Hematopoietic multipotent progenitor cell treated with erythropoietin and hydrocortisone succinate and interleukin-3 and kit ligand, for 17 days (in vitro differentiated cells): ENCODE measurements at regions not wholly inside any gene's neighbourhood (a gene's known extent, or its start where the extent isn't known, plus 50 kb on each side); places are given as distances from the start of the nearest gene placed in this dataset.
"Not testable (repeated sequence)": the region's sequence is repeated elsewhere in the genome, so short reads cannot be mapped to it uniquely, and the experiment has no call there.

Experiments
- DNase-seq: peaks from one replicate; pipeline ENCODE4 v3.0.0-alpha.2; 2015; ENCODE audit warnings: low spot score

- DNase-seq, result no peak
Observed at GRCh38 chr5:57745029-57745428, 262.4 kb upstream of the ACTBL2 start.

DNA sequence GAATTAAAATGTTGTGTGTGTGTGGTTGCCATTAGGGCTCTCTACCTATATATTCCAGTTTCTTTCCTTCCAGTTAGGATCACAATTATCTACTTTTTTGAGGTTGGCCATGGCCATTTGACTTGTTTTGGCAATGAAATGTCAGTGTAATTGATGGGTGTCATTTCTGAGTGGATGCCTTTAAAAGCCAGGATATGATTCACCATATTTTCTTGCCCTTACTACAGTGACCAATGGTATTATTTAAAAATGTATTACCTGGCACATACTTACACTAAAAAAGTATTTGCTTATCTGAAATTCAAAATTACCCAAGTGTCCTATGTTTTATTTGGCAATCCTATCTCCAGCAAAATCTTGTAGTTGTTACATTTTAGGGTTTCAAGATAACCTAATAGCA lies 258.7 kb upstream of the ACTBL2 start:
- DNase-seq, result no peak

DNA sequence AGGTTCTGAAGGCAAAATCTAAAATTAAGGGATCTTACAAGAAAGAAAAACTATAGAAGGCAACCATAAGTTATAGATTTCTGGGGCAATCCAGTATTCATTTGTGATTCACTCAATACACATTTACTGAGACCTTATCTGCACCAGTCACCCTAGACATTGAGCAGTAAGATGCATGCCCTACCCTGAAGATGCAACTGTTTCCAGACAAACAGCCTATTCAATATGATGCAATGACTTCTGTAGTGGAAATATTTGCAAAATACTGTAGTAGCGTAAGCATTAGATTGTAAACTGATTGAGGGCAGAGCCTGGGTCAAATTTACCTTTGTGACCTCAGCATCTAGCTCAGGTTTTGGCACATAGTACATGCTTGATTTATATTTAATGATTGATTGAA lies 256.2 kb upstream of the ACTBL2 start:
- DNase-seq, result no peak

DNA sequence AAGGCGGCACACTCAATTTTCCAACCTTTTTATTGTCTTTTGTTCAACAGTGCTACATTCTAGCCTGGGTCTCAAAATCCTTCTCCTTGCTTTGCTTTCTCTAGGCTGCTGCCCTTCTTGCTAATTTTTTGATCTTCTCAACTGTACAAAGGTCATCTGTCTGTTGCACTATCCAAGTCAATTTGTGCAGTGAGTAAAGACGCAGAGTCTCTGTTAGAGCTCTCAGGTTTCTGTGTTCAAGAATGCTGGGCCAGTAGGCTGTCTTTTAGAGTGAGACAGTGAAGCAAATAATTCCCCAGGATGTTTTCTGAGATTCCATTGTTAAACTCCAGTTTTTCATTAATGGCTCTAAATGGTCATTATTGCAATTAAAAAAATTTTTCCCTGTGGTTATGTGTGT lies 255.7 kb upstream of the ACTBL2 start:
- DNase-seq, result no peak

DNA sequence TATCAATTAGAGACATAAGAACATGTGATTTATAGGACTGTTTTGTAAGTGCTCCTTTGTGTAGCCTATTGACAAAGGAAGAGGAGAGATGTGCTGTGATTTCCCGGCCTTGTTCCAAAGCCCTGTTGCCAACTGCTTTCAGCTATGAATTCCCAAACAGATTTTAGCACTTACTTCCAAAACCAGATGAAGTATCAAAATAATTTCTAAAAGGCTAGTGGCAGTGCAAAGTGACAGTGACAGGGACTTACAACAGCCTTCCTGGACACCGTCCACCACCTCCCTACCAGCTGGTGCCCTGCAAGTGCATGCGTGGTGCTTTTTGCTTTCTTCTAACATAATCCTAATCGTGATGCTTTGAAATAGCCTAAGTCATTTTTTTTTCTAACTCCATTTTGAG lies 254.1 kb upstream of the ACTBL2 start:
- no peak for DNase-seq

GRCh38 chr5:57735279-57736153 lies 252.9 kb upstream of the ACTBL2 start:
- DNase-seq, result not testable (repeated sequence)

DNA sequence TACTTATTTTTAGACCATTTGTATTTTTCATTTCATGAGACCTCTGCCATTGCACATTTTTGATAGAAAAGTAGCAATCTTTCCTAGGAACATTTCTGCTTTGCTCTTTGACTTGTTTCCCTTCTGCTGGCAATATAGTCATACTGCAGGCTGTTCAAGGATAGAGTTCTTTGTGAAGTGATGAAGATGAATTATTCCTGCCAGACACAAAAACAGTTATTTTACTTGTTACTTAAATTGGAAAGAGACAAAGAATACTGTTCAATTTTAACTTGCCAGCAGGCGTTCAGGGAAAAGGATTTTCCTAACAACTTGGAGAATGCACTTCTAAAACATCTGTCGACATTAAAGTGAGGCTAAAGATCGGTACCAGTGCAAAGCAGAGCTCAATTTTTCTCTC lies 251.7 kb upstream of the ACTBL2 start:
- DNase-seq, result no peak

DNA sequence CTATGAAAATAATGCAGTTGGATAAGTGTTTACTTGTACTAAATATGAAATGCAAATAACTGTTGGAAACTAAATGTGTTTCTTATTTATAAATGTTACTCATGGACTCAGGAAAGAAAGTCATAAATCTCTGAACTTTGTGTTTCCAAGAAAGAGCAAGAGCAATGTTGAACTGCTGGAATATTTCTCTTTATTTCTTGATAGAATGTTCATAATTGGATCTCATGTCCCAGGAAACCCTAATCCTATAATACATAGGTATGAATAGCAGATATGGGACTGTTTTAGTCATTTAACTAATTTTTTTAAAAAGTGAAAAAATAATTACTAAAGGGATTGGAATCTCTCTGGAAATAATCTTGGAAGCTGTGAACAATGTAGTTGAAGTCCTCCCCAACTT lies 245.0 kb upstream of the ACTBL2 start:
- DNase-seq, result no peak

GRCh38 chr5:57725658-57726504 lies 243.3 kb upstream of the ACTBL2 start:
- no peak for DNase-seq

DNA sequence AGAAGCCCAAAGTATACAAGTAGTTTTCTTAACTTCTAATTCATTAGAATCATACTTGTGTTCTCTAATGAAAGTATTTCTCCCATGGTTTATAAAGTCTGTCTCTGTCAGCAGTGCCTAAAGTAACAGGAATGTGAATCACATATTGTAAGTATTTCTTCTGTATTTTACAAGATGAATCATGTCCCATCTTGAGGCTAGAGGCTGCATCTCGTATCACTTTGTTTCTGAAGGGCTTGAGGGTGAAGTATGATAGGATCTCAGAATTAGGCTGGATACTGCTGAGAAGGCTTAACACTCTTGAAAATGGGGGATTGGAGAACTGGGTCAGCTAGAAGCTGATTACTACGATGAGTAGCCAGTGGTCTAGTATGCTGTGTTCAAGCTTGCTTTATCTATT lies 242.2 kb upstream of the ACTBL2 start:
- DNase-seq, result no peak

DNA sequence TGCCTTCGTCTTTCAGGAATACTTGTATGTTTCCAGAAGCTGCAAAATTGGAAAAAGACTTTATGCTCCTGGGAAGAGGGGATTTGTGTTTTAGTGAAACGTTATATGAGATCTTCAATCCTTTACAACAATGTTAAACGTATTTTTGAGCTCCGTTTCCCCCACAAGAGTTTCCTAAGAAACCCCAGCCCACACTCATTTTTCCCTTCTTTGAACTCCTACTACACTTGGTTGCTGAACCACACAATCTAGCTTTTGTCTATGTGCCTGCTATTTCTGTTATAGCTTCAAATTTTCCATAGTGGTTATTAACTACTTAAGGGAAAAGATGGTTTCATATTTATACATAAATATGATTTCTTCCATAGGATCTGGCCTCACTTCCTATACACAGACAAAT lies 238.6 kb upstream of the ACTBL2 start:
- no peak for DNase-seq

DNA sequence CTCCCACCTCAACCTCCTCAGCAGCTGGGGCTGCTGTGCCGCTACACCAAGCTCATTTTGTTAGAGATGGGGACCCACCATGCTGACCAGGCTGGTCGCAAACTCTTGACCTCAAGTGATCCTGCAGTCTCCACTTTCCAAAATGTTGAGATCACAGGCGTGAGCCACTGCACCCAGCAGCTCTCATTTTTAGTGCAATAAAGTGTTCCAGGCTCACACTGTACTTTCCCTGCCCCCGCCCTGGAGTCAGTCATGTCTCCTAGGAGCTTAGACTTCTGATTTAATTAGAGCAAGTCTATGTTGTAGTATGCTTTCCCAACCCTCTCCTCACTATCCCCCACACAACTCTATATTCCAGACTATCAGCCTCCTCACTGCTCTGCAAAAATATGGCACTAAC lies 238.0 kb upstream of the ACTBL2 start:
- DNase-seq, result no peak

DNA sequence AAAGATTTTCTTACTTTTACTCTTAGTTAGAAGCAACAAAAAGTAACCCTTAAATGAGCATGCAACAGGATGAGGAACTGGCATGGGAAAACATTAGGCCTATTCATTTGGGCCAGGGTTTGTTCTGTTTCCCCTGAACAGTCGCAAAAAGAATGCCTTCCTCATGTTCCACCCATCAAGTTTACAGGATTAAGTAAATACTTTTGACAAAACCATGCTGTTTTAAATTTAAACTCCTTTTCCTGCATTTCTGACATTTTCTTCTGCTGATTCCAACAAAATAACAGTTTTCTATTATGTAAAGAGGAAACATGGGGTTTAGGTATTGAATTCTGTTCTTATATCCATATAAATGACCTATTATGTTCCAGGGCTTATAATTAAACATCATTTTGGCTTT lies 236.6 kb upstream of the ACTBL2 start:
- DNase-seq, result no peak

DNA sequence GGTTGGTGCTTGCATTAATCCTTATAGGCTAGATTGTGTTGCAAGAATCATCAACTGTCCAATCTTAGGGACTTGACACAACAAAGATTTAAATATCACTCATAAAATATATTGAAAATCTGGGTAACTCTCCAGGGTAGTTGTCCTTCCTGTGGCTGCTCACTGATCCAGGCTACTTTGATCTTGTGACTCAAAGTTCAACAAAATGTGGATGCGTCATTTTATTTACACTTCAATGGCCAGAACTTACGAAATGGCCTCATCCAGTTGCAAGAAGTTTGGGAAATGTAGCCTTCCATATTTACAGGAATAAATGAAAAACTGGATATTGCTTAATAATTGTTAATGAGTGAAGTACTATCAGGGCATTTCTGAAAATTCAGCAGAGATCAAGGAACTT lies 235.5 kb upstream of the ACTBL2 start:
- DNase-seq, result no peak

GRCh38 chr5:57717555-57717954 lies 234.9 kb upstream of the ACTBL2 start:
- DNase-seq, result no peak

DNA sequence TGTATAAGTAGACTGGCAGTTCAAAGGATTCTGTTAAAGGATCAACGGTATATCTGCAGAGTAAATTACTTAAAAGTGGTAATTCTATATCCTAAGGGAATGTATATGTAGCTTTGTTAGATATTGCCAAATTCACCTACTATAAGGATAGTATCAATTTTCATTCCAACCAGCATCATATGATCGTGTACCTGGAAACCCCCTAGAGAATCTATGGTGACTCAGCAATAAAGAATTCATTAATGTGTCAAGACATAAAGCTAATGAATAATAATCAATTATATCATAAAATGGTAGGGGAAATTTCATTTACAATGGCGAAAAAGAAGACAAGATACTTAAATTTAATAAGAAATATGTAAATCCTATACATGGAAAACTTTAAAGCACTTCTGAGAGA lies 234.1 kb upstream of the ACTBL2 start:
- no peak for DNase-seq

- no peak for DNase-seq
Observed at GRCh38 chr5:57715296-57715695, 232.7 kb upstream of the ACTBL2 start.

DNA sequence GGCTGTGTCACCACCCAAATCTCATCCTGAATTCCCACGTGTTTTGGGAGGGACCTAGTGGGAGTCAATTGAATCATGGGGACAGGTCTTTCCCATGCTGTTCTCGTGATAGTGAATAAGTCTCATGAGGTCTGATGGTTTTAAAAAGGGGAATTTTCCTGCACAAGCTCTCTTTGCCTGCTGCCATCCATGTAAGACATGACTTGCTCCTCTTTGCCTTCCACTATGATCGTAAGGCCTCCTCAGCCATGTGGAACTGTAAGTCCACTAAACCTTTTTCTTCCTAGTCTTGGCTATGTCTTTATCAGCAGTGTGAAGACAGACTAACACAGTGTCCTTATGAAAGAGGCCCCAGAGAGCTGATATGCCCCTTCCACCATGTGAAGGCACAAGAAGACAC lies 230.9 kb upstream of the ACTBL2 start:
- DNase-seq, result not testable (repeated sequence)

DNA sequence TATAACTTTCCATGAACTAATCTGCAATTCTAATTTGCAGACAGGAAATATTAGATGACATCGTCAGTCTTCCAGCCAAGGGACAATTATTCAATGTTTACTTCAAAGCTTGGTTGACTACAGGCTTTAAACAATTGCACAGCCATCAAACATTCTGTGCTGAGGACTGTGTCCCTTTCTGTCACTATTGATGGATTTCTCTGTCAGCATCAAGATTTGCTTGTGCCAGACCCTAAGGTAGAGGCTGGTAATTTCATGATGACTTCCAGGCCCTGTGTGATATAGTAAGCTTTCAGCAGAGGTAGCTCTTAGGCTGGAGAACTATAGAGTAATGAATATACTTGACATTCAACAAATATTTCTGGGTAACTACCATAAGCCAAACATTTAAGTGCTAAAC lies 229.3 kb upstream of the ACTBL2 start:
- no peak for DNase-seq

GRCh38 chr5:57711471-57711870 lies 228.9 kb upstream of the ACTBL2 start:
- DNase-seq, result no peak

GRCh38 chr5:57710126-57710525 lies 227.5 kb upstream of the ACTBL2 start:
- DNase-seq, result no peak

GRCh38 chr5:57705769-57706168 lies 223.2 kb upstream of the ACTBL2 start:
- DNase-seq, result no peak

DNA sequence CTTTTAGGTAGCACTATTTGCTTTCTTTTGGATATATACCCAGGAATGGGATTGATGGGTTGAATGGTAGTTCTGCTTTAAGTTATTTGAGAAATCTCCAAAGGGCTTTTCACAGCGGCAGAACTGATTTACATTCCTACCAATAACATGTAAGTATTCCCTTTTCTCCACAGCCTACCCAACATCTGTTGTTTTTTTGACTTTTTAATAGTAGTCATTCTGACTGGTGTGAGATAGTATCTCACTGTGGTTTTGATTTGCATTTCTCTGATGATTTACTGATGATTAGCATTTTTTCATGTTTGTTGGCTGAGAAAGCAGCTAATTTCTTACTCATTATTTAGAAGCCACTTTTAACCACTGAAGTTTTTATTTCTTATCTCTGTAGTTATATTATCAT lies 221.1 kb upstream of the ACTBL2 start:
- DNase-seq, result no peak
